ENCODE measurements at regions not wholly inside any gene's neighbourhood (a gene's known extent, or its start where the extent isn't known, plus 50 kb on each side); places are given as distances from the start of the nearest gene placed in this dataset.

DNA sequence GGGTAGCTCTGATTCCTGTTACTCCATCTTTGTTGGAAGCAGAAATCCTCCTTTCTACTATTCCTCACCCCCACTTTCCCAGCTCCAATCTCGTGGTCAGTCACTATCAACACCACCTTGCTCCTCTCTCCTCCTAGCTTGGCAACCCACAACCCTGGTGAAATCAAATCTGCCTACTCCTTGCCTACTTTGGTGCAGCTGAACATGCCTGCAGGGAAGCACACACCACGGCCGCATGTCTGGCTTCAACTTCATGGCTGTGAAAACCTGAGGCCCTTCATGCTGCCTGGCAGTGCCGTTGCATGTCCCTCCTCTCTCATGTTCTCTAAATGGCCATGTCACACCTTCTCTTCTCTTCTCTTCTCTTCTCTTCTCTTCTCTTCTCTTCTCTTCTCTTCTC lies 112.4 kb upstream of the FOXA2 start:
- no peak for TF ChIP-seq ARNT (IDR thresholded peaks at IDR 0.05)
- TF ChIP-seq FOXA1 (IDR thresholded peaks at IDR 0.05) = no peak
- TF ChIP-seq SUZ12 (IDR thresholded peaks at IDR 0.05) = no peak
- TF ChIP-seq TARDBP (IDR thresholded peaks at IDR 0.05) = no peak
- no peak for TF ChIP-seq ELF4 (IDR thresholded peaks at IDR 0.05)
- TF ChIP-seq BHLHE40 (IDR thresholded peaks at IDR 0.05; ENCODE audit: borderline replicate concordance) = no peak
- TF ChIP-seq, protein P1, sequence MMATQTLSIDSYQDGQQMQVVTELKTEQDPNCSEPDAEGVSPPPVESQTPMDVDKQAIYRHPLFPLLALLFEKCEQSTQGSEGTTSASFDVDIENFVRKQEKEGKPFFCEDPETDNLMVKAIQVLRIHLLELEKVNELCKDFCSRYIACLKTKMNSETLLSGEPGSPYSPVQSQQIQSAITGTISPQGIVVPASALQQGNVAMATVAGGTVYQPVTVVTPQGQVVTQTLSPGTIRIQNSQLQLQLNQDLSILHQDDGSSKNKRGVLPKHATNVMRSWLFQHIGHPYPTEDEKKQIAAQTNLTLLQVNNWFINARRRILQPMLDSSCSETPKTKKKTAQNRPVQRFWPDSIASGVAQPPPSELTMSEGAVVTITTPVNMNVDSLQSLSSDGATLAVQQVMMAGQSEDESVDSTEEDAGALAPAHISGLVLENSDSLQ (IDR thresholded peaks at IDR 0.05) = no peak
- no peak for TF ChIP-seq FOXK2 (IDR thresholded peaks at IDR 0.05)
- no peak for TF ChIP-seq L3MBTL2 (conservative IDR thresholded peaks at IDR 0.05)
- TF ChIP-seq FOXM1 (IDR thresholded peaks at IDR 0.05; ENCODE audit: borderline replicate concordance) = no peak
- TF ChIP-seq LEF1 (IDR thresholded peaks at IDR 0.05; ENCODE audit: borderline replicate concordance) = no peak
- no peak for TF ChIP-seq SP1 (IDR thresholded peaks at IDR 0.05)

Data from HEK293T (cell line).